22Rv1 (cell line): ENCODE measurements at regions not wholly inside any gene's neighbourhood (a gene's known extent, or its start where the extent isn't known, plus 50 kb on each side); places are given as distances from the start of the nearest gene placed in this dataset.

Experiments used
- CTCF ChIP-seq: fragments of 450-650 bp; IDR thresholded peaks from 2 replicates; pipeline ENCODE4 v1.5.1; 2017; ENCODE audit warnings: mild to moderate bottlenecking
- ZFX ChIP-seq: fragments of 450-650 bp; IDR thresholded peaks from 2 replicates; pipeline ENCODE4 v1.6.1; 2017; ENCODE audit warnings: antibody characterized with exemption, borderline replicate concordance

DNA sequence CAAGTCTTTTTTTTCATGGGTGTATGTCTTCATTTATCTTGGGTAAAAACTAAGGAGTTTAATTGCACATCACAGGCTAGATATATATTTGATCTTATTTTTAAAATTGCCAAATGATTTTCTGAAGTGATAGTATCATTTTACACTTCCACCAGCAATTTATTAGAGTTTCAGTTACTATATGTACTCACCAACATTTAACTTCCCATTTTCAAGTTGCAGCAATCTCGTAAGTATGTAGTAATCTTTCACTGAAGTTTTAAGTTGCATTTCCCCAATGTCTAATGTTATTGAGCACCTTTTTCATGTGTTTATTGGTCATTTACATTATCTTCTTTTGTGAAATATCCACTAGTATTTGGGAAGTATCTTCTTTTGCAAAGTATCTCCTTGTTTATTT is 277.4 kb upstream of the CNR1 start:
- TF ChIP-seq CTCF: no peak
- TF ChIP-seq ZFX: no peak
